Inferior parietal cortex (tissue), 1 donor: ENCODE measurements at regions not wholly inside any gene's neighbourhood (a gene's known extent, or its start where the extent isn't known, plus 50 kb on each side); places are given as distances from the start of the nearest gene placed in this dataset.
A peak's percentile ranks its signal among the peaks of the same experiment; 100 is the strongest.

Experiments
- DNase-seq: peaks from one replicate; pipeline ENCODE4 v3.0.0-alpha.2; 2016; ENCODE audit errors: extremely low spot score

DNA sequence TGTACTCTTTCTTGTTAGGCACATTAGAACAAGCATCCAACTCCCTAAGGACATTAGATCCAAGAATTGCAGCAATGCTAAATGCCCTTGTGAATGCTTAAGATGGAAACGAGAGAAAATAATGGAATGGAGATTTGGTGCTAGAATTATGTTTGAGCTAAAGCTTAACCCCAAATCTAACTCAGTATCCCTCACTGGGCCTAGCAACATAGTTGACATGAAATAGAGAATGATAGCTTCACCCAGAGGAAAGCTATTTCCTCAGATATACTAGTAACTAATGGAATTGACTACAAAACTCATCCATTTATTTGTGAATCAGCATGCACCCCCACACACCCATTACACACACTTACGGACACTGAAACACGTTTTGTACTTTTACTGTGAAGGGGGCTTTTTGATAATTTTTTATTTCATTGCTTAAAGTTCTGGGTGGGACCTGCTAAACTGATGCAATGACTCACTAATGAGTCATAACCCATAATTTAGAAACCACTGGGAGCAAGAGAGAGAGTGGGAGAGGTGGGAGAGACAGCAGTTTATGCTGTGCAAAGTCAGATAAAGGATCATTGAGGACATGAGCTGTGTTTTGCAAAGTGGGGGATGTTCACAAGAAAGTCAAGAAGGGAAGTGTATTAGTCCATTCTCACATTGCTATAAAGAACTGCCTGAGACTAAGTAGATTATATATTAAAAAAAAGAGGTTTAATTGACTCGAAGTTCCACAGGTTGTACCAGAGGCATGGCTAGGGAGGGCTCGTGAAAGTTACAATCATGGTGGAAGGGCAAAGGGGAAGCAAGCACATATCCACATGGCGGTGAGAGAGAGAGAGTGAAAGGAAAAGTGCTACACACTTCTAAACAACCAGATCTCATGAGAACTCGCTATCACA, 382.7 kb downstream of the SFMBT2 start:
- DNase-seq, result peak; percentile 28

DNA sequence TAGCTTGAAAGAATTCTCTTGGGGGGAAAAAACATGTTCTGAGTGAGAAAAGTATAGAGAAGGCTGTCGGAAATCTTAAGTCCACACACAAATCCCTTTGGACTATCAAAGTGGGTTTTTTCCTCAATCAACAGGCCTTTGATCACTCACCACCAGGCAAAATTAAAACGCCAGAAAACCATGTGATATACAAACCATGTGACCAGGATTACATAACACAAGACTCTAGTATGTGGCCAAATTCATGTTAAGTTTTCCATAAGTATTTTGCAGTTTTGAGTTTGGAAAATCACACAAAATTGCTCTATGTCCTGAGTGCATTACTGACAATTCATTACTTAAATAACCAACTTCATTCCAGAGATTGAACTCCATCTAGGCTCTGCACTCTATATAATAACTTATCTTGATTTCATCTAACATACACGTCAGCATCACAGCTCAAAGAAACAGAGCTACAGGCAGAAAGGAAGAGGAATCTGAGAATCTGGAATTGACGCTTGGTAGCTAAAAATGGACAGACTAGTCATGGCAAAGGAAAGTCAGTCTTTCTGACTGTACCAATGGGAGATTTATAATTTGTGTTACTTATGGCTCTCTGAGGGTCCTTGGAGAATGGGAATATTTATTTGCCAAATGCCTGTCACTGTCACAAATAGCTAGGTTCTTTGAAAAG, 383.5 kb downstream of the SFMBT2 start:
- DNase-seq, result no peak

DNA sequence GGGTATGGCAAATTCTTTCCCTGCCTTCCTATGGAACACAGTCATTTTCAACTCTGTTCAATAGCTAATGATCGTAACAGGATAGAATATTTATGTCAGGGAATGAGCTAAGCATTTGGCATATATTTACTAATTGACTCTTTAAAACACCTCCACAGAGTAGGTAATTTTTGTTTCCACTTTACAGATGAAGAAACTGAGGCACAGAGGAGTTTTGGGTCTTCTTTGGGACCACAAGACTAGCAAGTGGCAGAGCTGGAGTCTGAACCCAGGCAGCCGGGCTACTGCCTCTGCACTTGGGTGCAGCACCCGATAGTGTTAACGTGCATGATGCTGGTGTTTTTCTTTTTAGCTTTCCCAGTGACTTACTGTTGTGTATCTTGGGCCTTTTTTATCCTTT, 384.0 kb downstream of the SFMBT2 start:
- DNase-seq, result no peak

GRCh38 chr10:7025296-7025695, 385.5 kb downstream of the SFMBT2 start:
- DNase-seq, result no peak

GRCh38 chr10:7015457-7015856, 395.4 kb downstream of the SFMBT2 start:
- DNase-seq, result no peak

- no peak for DNase-seq
These were observed 396.1 kb downstream of the SFMBT2 start for GRCh38 chr10:7014721-7015120.

GRCh38 chr10:7011994-7012393, 398.8 kb downstream of the SFMBT2 start:
- DNase-seq, result no peak

DNA sequence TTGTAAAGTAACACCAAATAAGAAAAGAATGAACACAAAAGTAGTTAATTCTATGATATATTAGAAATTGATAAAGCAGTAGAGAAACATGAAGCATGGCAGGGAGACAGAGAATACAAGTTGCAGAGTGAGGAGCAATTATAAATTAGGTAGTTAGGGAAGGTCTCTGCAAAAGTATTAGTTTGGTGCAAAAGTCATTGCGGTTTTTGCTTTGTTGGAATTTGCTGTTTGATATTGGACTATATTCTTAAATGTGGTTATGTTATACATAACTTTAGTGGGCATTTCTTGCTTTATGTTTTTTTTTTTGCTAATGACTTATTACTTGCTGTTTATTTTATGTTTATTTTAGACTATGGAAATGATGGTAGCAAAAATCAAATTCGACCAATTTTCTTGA, 402.2 kb downstream of the SFMBT2 start:
- no peak for DNase-seq

- no peak for DNase-seq
These were observed 403.1 kb downstream of the SFMBT2 start for GRCh38 chr10:7007600-7008190.

GRCh38 chr10:7006566-7006965, 404.3 kb downstream of the SFMBT2 start:
- DNase-seq, result no peak

- no peak for DNase-seq
These were observed 406.9 kb downstream of the SFMBT2 start for GRCh38 chr10:7003831-7004395.

DNA sequence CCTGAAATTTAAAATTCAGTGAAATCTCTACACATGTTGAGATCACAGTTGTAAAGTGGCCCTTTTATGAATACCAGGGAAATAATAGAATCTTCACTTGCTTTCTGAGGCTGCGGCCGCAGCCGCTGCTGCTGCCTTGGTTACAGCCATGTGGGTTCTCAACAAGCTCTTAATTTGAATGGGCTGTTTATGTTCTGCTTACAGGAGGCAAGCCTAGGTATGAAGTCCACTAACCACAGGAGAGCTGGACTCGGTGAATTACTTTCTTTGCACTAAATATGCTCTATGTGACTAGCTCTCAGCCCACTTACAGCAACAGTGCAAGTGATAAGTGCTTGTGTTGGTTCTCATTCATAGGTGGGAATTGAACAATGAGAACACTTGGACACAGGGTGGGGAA, 410.8 kb downstream of the SFMBT2 start:
- peak; percentile 50 for DNase-seq

DNA sequence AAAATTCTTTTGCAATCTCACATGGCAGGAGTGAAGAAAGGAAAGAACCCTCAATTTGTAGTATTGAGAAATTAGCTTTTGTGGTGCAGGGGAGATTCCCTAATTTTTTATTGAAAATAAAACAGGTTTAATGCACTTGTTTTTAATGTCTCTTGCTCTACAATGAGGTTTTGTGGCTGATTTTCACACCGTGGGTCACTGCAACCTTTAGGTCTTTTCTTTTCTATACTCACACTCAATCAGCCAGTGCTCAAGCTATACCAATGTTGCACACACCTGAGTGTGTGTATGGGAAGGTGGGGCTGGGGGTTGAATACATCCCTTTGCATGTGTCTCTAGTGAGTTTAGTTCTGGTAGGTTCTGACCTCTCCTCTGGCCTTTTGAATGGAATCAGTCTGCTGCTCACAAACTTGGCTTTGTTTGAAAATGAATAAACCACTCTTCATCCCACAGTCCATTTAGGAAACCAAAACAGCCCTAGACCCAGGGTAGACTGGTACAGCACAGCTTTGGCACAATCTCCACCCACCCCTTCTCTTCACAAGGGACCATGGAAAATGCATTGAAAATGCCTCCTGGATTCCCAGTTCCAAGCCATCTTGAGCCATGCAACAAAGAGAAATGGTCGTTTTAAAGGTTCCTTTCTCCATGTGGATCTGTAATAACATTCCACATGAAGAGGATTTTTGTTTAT, 411.5 kb downstream of the SFMBT2 start:
- DNase-seq, result peak; percentile 69

DNA sequence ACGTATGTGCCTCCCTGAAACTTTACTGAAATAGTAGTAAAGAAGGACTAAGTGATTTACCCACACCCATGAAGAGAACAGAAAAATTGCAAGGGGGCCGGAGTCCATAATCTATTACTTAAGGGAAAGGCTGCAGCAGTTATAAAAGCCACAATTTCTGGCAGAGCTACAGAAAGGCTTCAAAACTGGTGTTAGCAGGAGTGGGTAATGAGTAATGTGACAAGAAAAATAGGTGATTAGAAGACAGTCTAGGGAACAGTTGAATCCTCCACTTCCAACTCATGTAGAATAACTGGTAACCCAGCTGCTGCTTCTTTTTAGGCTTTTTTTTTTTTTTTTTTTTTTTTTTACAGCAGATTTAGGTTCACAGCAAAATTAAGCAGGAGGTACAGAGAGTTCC, 413.3 kb downstream of the SFMBT2 start:
- DNase-seq, result no peak

GRCh38 chr10:6996431-6996830, 414.4 kb downstream of the SFMBT2 start:
- no peak for DNase-seq

GRCh38 chr10:6995831-6996230, 415.0 kb downstream of the SFMBT2 start:
- DNase-seq, result no peak

DNA sequence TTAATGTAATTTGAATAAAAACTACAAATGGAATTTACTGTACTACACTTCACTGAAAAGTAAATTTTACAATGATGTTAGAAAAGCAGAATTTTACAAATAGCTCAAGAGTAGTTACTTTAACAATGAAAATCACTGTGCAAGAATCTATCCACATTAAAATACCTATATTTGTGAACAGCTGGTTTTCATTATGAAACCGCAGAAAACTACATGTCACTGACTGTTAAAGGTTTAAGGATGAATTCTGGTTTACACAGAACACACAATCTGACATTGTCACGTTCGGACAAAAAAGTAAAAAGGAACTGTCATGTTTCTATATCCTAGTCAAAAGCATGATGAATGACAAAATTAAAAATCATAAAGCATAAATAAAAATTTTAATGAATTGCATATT, 415.3 kb upstream of the PRKCQ start:
- no peak for DNase-seq

- no peak for DNase-seq
These were observed 410.8 kb upstream of the PRKCQ start for GRCh38 chr10:6990891-6991290.

GRCh38 chr10:6988654-6989053, 408.6 kb upstream of the PRKCQ start:
- no peak for DNase-seq

DNA sequence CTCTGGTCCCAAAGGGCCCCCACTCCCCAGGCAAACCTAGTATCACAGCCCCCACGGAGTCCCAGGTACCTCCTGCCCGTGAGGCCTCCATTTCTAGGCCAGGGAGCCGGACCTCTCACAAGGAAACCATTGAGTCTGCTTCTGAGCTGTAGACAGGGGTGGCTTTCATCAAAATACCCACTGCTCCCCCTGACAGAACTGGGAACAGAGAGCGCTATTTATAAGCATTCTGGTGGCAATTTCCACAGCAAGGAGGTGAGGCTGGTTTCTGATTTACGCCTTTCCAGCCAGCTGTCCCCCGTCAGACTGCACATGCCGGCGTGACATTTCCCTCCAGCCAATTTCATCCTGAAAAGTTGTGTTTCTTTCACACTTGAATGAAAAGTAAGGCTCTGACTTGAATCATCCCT, 407.5 kb upstream of the PRKCQ start:
- DNase-seq, result peak; percentile 89

- DNase-seq, result no peak
These were observed 406.9 kb upstream of the PRKCQ start for GRCh38 chr10:6986927-6987326.

DNA sequence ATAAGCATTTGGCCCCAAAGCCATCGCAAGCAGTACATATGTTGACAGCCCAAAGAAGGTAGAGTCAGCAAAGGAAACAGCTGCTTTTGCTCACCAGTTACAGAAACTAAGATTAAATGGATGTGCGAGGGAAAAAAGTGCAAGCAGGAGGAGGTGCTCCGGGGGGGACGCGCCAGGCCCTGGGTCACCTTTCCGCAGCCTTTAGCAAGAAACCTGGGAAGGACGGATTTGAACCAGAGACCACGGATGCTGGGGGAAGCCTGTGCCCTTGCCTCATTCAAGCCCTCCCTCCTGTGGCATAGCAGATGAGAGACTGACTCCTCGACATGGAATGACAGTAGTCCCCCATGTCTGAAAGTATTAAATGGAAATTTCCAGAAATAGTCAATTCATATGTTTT, 405.6 kb upstream of the PRKCQ start:
- no peak for DNase-seq
